ENCODE measurements at regions not wholly inside any gene's neighbourhood (a gene's known extent, or its start where the extent isn't known, plus 50 kb on each side); places are given as distances from the start of the nearest gene placed in this dataset.

- Histone ChIP-seq H3K27ac (no peak overlapping the region), H3K4me1 (no peaks in the 10 kb centered on the region), H3K4me3 (no peak overlapping the region), H3K9me3 (no peaks in the 10 kb centered on the region), H3K27me3 (no peaks in the 10 kb centered on the region), H3K36me3 (no peaks in the 10 kb centered on the region)
- WGBS, 2 donors, result 76 to 87% methylated on average over 3 of the region's 3 CpGs
- DNase-seq (ENCODE audit: low spot score in 2 of 2), result no peak
- TF ChIP-seq EP300 (IDR thresholded peaks at IDR 0.05) (no peak), POLR2A (IDR thresholded peaks at IDR 0.05) (no peak)
- TF ChIP-seq, protein P1, sequence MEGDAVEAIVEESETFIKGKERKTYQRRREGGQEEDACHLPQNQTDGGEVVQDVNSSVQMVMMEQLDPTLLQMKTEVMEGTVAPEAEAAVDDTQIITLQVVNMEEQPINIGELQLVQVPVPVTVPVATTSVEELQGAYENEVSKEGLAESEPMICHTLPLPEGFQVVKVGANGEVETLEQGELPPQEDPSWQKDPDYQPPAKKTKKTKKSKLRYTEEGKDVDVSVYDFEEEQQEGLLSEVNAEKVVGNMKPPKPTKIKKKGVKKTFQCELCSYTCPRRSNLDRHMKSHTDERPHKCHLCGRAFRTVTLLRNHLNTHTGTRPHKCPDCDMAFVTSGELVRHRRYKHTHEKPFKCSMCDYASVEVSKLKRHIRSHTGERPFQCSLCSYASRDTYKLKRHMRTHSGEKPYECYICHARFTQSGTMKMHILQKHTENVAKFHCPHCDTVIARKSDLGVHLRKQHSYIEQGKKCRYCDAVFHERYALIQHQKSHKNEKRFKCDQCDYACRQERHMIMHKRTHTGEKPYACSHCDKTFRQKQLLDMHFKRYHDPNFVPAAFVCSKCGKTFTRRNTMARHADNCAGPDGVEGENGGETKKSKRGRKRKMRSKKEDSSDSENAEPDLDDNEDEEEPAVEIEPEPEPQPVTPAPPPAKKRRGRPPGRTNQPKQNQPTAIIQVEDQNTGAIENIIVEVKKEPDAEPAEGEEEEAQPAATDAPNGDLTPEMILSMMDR (IDR thresholded peaks at IDR 0.05), result no peak
These were observed 799.5 kb downstream of the RPA4 start for GRCh38 chrX:97682991-97683840.

DNA sequence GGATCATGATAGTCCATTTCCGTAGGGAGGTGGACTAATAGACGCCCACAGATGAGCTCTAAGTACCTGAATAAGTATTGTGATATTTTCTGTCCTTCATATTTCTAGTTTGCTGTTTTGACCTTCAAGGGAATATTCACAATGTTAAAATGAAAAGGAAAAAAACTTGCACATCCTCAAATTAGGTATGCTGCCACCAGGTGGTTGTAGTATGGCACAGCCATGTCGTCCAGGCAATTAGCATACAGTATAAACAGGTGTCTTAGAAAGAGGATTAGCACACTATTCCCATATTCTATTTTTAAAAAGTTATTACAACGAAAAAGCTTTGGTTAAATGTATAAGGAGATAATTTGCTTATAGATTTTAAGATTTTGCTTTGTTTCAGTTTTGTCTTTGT lies 802.0 kb downstream of the RPA4 start:
- Histone ChIP-seq H3K36me3 (no peaks in the 10 kb centered on the region), H3K9me3 (no peaks in the 10 kb centered on the region), H3K27me3 (peaks cover 0 to 8% of the 10 kb centered on the region in 2 donors), H3K27ac (no peak overlapping the region), H3K4me3 (no peak overlapping the region), H3K4me1 (no peaks in the 10 kb centered on the region)
- no peak for DNase-seq (ENCODE audit: low spot score in 2 of 2)
- no peak for TF ChIP-seq POLR2A (IDR thresholded peaks at IDR 0.05)
- TF ChIP-seq, protein P1 (IDR thresholded peaks at IDR 0.05), result peak; percentile 12 to 42 (median 18)
- WGBS, 2 donors, result 53 to 59% methylated on average over 4 of the region's 4 CpGs

- Histone ChIP-seq H3K36me3 (no peaks in the 10 kb centered on the region), H3K4me1 (no peaks in the 10 kb centered on the region), H3K9me3 (peaks cover 0 to 1% (median 0%) of the 10 kb centered on the region in 4 donors), H3K4me3 (no peak overlapping the region), H3K27ac (no peak overlapping the region), H3K27me3 (peaks cover 0 to 8% of the 10 kb centered on the region in 2 donors)
- 18 to 23% methylated on average over 2 of the region's 2 CpGs for WGBS, 2 donors
- no peak for DNase-seq (ENCODE audit: low spot score in 2 of 2)
- TF ChIP-seq, protein P1 (IDR thresholded peaks at IDR 0.05), result no peak
- TF ChIP-seq POLR2A (IDR thresholded peaks at IDR 0.05), result no peak
- TF ChIP-seq EP300 (IDR thresholded peaks at IDR 0.05), result no peak
These were observed 808.3 kb downstream of the RPA4 start for GRCh38 chrX:97691901-97692455.

DNA sequence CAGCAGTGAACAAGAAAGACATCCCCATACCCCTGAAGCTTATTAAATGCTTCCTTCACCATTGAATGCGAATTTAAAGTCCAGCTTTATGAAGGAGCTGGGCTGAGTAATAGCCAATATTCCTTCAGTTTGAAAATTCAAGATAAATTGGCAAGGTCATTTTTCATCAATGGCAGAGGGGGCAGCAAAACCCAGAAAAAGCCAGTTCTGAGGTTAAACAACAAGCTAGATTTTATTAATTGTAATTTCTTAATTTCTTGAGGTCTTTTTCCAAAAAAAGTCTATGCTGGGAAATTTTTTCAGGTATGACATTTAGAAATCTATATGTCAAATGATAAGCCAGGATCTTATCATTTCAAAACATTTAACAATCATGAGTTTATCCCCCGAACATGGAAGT lies 808.9 kb downstream of the RPA4 start:
- Histone ChIP-seq H3K27ac (no peak overlapping the region), H3K4me1 (no peaks in the 10 kb centered on the region), H3K36me3 (no peaks in the 10 kb centered on the region), H3K9me3 (peaks cover 0 to 5% (median 0%) of the 10 kb centered on the region in 4 donors), H3K4me3 (no peak overlapping the region), H3K27me3 (peaks cover 0 to 8% of the 10 kb centered on the region in 2 donors)
- 83 to 97% methylated on average over 2 of the region's 2 CpGs for WGBS, 2 donors
- no peak for DNase-seq (ENCODE audit: low spot score in 2 of 2)
- TF ChIP-seq EP300 (IDR thresholded peaks at IDR 0.05), result no peak
- TF ChIP-seq, protein P1 (IDR thresholded peaks at IDR 0.05), result no peak
- TF ChIP-seq POLR2A (IDR thresholded peaks at IDR 0.05), result no peak

DNA sequence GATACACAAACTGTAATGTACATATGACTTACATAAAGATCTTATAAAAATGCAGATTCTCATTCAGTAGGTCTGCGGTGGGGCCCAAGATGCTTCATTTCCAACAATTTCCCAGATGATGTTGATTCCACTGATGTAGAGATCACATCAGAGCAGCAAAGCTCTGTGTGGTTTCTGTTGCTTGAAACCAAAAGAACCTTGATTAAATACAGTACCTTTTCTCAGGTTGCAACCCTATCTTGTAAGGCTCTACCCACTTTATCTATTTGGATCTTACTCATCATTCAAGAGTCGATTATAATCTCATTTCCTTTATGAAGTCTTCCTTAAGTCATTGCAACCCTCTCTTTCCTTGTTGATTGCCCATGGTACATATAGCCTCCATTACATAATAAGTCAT lies 816.8 kb downstream of the RPA4 start:
- 91 to 93% methylated on average over 2 of the region's 2 CpGs for WGBS, 2 donors
- peaks cover 0 to 5% (median 0%) of the 10 kb centered on the region in 4 donors for H3K9me3 ChIP-seq
- no peak overlapping the region for H3K4me3 ChIP-seq
- no peak overlapping the region for H3K27ac ChIP-seq
- no peaks in the 10 kb centered on the region for H3K4me1 ChIP-seq
- no peaks in the 10 kb centered on the region for H3K36me3 ChIP-seq
- DNase-seq (ENCODE audit: low spot score in 2 of 2), result no peak
- peaks cover 0 to 5% of the 10 kb centered on the region in 2 donors for H3K27me3 ChIP-seq
- TF ChIP-seq EP300 (IDR thresholded peaks at IDR 0.05) (no peak), POLR2A (IDR thresholded peaks at IDR 0.05) (no peak)
- TF ChIP-seq, protein P1 (IDR thresholded peaks at IDR 0.05), result no peak
